ENCODE measurements at regions not wholly inside any gene's neighbourhood (a gene's known extent, or its start where the extent isn't known, plus 50 kb on each side); places are given as distances from the start of the nearest gene placed in this dataset.

DNA sequence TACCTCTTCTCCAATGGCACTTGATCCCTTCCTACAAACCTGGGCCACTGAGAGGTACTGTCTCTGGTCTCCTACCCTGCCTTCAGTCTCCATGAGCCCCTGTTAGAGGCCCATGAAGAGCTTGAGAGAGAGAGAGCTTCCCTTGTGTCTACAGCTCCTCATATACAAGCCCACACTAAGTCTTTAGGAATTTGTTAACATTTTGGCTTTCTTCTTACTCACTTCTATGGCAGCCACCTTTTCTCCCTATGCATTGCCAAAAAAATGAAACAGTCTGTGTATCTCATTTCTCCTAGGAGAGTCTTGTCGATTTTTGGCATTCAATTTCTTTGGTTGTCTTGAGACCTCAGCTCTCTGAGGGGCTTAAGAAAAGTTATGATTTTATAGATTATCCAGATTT, 90.9 kb upstream of the LNX1 start:
- Histone ChIP-seq H2BK120ac (ENCODE audit: low read depth, low read length) (no peak overlapping the region), H2BK5ac (ENCODE audit: low read length) (no peak overlapping the region), H4K5ac (ENCODE audit: low read length) (no peak overlapping the region), H4K8ac (ENCODE audit: low read depth, low read length) (no peak overlapping the region), H3K79me1 (ENCODE audit: low read length) (no peaks in the 10 kb centered on the region), H3K23ac (ENCODE audit: low read length) (no peak overlapping the region), H3K4me2 (ENCODE audit: low read length) (no peak overlapping the region), H3K79me2 (ENCODE audit: control insufficient read depth, insufficient read depth, low read length) (no peaks in the 10 kb centered on the region), H3K27me3 (ENCODE audit: insufficient read depth, low read length, poor library complexity) (no peaks in the 10 kb centered on the region), H3K4me3 (ENCODE audit: low read length) (no peak overlapping the region), H2AK5ac (ENCODE audit: low read length) (no peak overlapping the region), H3K36me3 (ENCODE audit: control insufficient read depth, insufficient read depth, low read length) (no peaks in the 10 kb centered on the region), H3K4me1 (ENCODE audit: control insufficient read depth, low read depth, low read length) (no peaks in the 10 kb centered on the region), H3K18ac (ENCODE audit: low read length) (no peak overlapping the region), H3K4ac (ENCODE audit: low read depth, low read length) (no peak overlapping the region), H3K9ac (ENCODE audit: low read length) (no peak overlapping the region), H3K27ac (ENCODE audit: low read depth, low read length) (no peak overlapping the region), H2BK15ac (replicated peaks; ENCODE audit: low read depth) (no peak overlapping the region), H3K56ac (ENCODE audit: low read length) (no peak overlapping the region)
- no CpG with 5 or more reads among the region's 1 CpG for WGBS (ENCODE audit: extremely low coverage, insufficient coverage, low lambda C conversion rate)
- no peak for DNase-seq

DNA sequence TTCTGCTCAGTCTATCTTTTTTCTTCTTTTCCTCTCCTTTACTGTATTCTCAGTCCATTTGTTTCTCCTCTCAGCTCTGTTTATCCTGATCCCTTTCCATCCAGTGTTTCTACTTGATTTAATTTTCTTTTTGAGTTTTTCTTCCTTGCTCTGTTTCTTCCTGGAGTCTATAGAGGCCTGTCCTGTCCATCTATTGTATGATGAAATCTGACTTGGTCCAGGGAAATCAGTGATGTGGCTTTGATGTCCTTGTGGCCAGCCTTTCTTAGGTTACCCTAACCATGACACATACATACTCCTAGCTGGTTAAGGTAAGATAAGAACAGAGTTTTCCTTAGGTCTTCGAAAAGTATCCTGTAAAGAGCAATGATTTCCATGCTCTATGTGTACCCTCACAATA, 89.3 kb upstream of the LNX1 start:
- Histone ChIP-seq H2BK15ac (replicated peaks; ENCODE audit: low read depth) (no peak overlapping the region), H3K27ac (ENCODE audit: low read depth, low read length) (no peak overlapping the region), H4K5ac (ENCODE audit: low read length) (no peak overlapping the region), H3K4me2 (ENCODE audit: low read length) (no peak overlapping the region), H3K23ac (ENCODE audit: low read length) (no peak overlapping the region), H3K9ac (ENCODE audit: low read length) (no peak overlapping the region), H3K4me1 (ENCODE audit: control insufficient read depth, low read depth, low read length) (no peaks in the 10 kb centered on the region), H3K36me3 (ENCODE audit: control insufficient read depth, insufficient read depth, low read length) (no peaks in the 10 kb centered on the region), H3K27me3 (ENCODE audit: insufficient read depth, low read length, poor library complexity) (no peaks in the 10 kb centered on the region), H3K4ac (ENCODE audit: low read depth, low read length) (no peak overlapping the region), H3K4me3 (ENCODE audit: low read length) (no peak overlapping the region), H3K79me1 (ENCODE audit: low read length) (no peaks in the 10 kb centered on the region), H3K56ac (ENCODE audit: low read length) (no peak overlapping the region), H2BK5ac (ENCODE audit: low read length) (no peak overlapping the region), H2AK5ac (ENCODE audit: low read length) (no peak overlapping the region), H3K79me2 (ENCODE audit: control insufficient read depth, insufficient read depth, low read length) (no peaks in the 10 kb centered on the region), H3K18ac (ENCODE audit: low read length) (no peak overlapping the region), H4K8ac (ENCODE audit: low read depth, low read length) (no peak overlapping the region), H2BK120ac (ENCODE audit: low read depth, low read length) (no peak overlapping the region)
- WGBS (ENCODE audit: extremely low coverage, insufficient coverage, low lambda C conversion rate) = no CpG with 5 or more reads among the region's 1 CpG
- no peak for DNase-seq

DNA sequence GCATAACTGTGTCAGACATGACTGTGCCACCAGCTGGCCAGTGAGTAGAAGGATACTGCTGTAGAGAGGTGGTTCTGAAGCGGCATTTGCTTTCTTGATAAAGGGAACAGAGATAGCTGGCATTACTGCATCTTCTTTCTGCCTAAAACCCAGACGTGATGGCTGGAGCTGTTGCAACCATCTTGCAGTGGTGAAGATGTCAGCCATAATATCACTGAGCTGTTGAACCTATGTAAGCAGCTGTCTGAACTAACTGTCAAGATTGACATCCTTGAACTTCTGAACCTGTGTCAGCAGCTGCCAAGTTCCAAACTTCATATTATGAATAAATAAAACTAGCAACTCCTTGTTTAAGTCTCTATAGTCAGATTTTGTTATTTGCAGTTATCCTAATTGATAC, 88.9 kb upstream of the LNX1 start:
- H3K27ac ChIP-seq (ENCODE audit: low read depth, low read length) = no peak overlapping the region
- no peak overlapping the region for H3K18ac ChIP-seq (ENCODE audit: low read length)
- no peak overlapping the region for H3K4me3 ChIP-seq (ENCODE audit: low read length)
- no peak overlapping the region for H3K4me2 ChIP-seq (ENCODE audit: low read length)
- H3K23ac ChIP-seq (ENCODE audit: low read length) = no peak overlapping the region
- no peak overlapping the region for H3K9ac ChIP-seq (ENCODE audit: low read length)
- DNase-seq = no peak
- no peaks in the 10 kb centered on the region for H3K36me3 ChIP-seq (ENCODE audit: control insufficient read depth, insufficient read depth, low read length)
- H3K4ac ChIP-seq (ENCODE audit: low read depth, low read length) = no peak overlapping the region
- H2BK5ac ChIP-seq (ENCODE audit: low read length) = no peak overlapping the region
- no CpG with 5 or more reads among the region's 2 CpGs for WGBS (ENCODE audit: extremely low coverage, insufficient coverage, low lambda C conversion rate)
- H2AK5ac ChIP-seq (ENCODE audit: low read length) = no peak overlapping the region
- H2BK15ac ChIP-seq (replicated peaks; ENCODE audit: low read depth) = no peak overlapping the region
- H3K56ac ChIP-seq (ENCODE audit: low read length) = no peak overlapping the region
- no peak overlapping the region for H4K8ac ChIP-seq (ENCODE audit: low read depth, low read length)
- H3K79me2 ChIP-seq (ENCODE audit: control insufficient read depth, insufficient read depth, low read length) = no peaks in the 10 kb centered on the region
- H4K5ac ChIP-seq (ENCODE audit: low read length) = no peak overlapping the region
- no peaks in the 10 kb centered on the region for H3K79me1 ChIP-seq (ENCODE audit: low read length)
- no peaks in the 10 kb centered on the region for H3K27me3 ChIP-seq (ENCODE audit: insufficient read depth, low read length, poor library complexity)
- H2BK120ac ChIP-seq (ENCODE audit: low read depth, low read length) = no peak overlapping the region
- H3K4me1 ChIP-seq (ENCODE audit: control insufficient read depth, low read depth, low read length) = no peaks in the 10 kb centered on the region

DNA sequence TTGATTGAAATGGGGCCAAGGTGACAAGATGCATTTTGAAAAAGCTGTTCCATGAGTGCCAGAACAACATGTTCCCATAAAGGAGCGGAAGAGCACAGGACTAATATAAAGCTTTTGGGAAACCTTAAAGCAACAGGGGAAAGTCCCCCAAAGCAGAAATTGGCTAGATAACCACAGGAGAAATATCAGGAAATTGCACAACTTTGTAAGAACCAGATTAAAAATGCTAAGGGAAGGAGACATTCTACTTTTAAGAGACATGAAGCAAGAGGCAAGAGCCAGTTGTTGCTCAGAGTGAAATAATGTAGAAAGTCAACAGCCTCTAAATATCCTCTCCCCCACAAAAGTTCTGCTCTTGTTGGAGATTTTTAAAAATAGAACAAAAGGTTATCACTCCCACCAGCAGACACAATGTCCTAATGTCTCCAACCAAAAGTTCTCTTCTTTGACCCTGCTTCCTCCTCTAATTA, 85.2 kb upstream of the LNX1 start:
- no peak overlapping the region for H3K23ac ChIP-seq (ENCODE audit: low read length)
- WGBS (ENCODE audit: extremely low coverage, insufficient coverage, low lambda C conversion rate) = no CpG with 5 or more reads among the region's 1 CpG
- H3K27ac ChIP-seq (ENCODE audit: low read depth, low read length) = no peak overlapping the region
- H3K27me3 ChIP-seq (ENCODE audit: insufficient read depth, low read length, poor library complexity) = no peaks in the 10 kb centered on the region
- H3K79me1 ChIP-seq (ENCODE audit: low read length) = no peaks in the 10 kb centered on the region
- H4K8ac ChIP-seq (ENCODE audit: low read depth, low read length) = no peak overlapping the region
- no peak overlapping the region for H4K5ac ChIP-seq (ENCODE audit: low read length)
- no peak overlapping the region for H3K4ac ChIP-seq (ENCODE audit: low read depth, low read length)
- H3K79me2 ChIP-seq (ENCODE audit: control insufficient read depth, insufficient read depth, low read length) = no peaks in the 10 kb centered on the region
- no peak overlapping the region for H2AK5ac ChIP-seq (ENCODE audit: low read length)
- no peak overlapping the region for H2BK15ac ChIP-seq (replicated peaks; ENCODE audit: low read depth)
- H2BK5ac ChIP-seq (ENCODE audit: low read length) = no peak overlapping the region
- DNase-seq = no peak
- no peak overlapping the region for H3K4me2 ChIP-seq (ENCODE audit: low read length)
- H3K56ac ChIP-seq (ENCODE audit: low read length) = no peak overlapping the region
- H3K18ac ChIP-seq (ENCODE audit: low read length) = no peak overlapping the region
- H2BK120ac ChIP-seq (ENCODE audit: low read depth, low read length) = no peak overlapping the region
- H3K36me3 ChIP-seq (ENCODE audit: control insufficient read depth, insufficient read depth, low read length) = no peaks in the 10 kb centered on the region
- no peaks in the 10 kb centered on the region for H3K4me1 ChIP-seq (ENCODE audit: control insufficient read depth, low read depth, low read length)
- no peak overlapping the region for H3K9ac ChIP-seq (ENCODE audit: low read length)
- H3K4me3 ChIP-seq (ENCODE audit: low read length) = no peak overlapping the region

DNA sequence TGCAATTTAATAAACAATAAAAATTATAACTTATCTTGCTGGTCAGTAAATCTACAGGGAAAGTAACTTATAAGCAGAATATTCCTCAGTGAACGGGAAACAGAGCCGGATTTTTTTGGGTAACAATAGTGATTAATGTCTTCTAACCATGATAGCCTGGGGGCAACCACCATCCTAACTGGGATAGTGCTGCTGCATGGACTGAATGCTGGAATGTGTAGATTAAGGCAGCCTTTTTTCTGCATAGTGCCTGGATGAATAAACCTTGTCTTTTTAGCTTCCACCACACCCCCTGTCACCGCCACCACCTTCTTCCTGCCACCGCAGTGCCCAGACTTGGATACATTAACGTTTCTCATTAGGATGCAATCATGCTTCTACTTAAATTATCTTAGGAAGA, 83.6 kb upstream of the LNX1 start:
- Histone ChIP-seq H3K79me1 (ENCODE audit: low read length) (no peaks in the 10 kb centered on the region), H4K5ac (ENCODE audit: low read length) (no peak overlapping the region), H3K23ac (ENCODE audit: low read length) (no peak overlapping the region), H3K36me3 (ENCODE audit: control insufficient read depth, insufficient read depth, low read length) (no peaks in the 10 kb centered on the region), H3K27me3 (ENCODE audit: insufficient read depth, low read length, poor library complexity) (no peaks in the 10 kb centered on the region), H3K4me1 (ENCODE audit: control insufficient read depth, low read depth, low read length) (no peaks in the 10 kb centered on the region), H3K79me2 (ENCODE audit: control insufficient read depth, insufficient read depth, low read length) (no peaks in the 10 kb centered on the region), H2AK5ac (ENCODE audit: low read length) (no peak overlapping the region), H4K8ac (ENCODE audit: low read depth, low read length) (no peak overlapping the region), H2BK5ac (ENCODE audit: low read length) (no peak overlapping the region), H3K4me2 (ENCODE audit: low read length) (no peak overlapping the region), H3K9ac (ENCODE audit: low read length) (no peak overlapping the region), H3K4me3 (ENCODE audit: low read length) (no peak overlapping the region), H3K4ac (ENCODE audit: low read depth, low read length) (no peak overlapping the region), H3K27ac (ENCODE audit: low read depth, low read length) (no peak overlapping the region), H2BK120ac (ENCODE audit: low read depth, low read length) (no peak overlapping the region), H3K18ac (ENCODE audit: low read length) (no peak overlapping the region), H2BK15ac (replicated peaks; ENCODE audit: low read depth) (no peak overlapping the region), H3K56ac (ENCODE audit: low read length) (no peak overlapping the region)
- DNase-seq = no peak
- no CpG with 5 or more reads among the region's 5 CpGs for WGBS (ENCODE audit: extremely low coverage, insufficient coverage, low lambda C conversion rate)

DNA sequence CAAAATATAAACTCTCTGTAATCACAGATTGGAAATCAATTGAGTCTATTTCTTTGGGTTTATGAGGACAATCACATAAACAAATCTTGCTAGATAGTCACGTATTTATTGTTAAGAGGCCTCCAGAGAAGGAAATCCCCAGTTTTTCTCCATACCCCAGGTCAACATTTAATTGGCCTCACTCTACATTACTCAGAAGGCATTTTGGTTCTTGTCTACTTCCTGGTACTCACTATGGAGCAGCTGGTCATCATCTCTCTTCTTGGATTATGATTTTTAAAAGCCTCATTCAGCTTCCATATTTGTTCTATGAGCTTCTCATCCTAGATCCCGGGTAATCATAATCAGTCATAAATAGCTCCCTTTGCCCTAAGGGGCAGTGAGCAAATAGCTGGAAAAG, 81.6 kb upstream of the LNX1 start:
- no peak overlapping the region for H2BK15ac ChIP-seq (replicated peaks; ENCODE audit: low read depth)
- H4K5ac ChIP-seq (ENCODE audit: low read length) = no peak overlapping the region
- H3K56ac ChIP-seq (ENCODE audit: low read length) = no peak overlapping the region
- H3K18ac ChIP-seq (ENCODE audit: low read length) = no peak overlapping the region
- H3K4ac ChIP-seq (ENCODE audit: low read depth, low read length) = no peak overlapping the region
- H2AK5ac ChIP-seq (ENCODE audit: low read length) = no peak overlapping the region
- H3K27ac ChIP-seq (ENCODE audit: low read depth, low read length) = no peak overlapping the region
- H4K8ac ChIP-seq (ENCODE audit: low read depth, low read length) = no peak overlapping the region
- DNase-seq = no peak
- H2BK5ac ChIP-seq (ENCODE audit: low read length) = no peak overlapping the region
- H2BK120ac ChIP-seq (ENCODE audit: low read depth, low read length) = no peak overlapping the region
- no peak overlapping the region for H3K4me3 ChIP-seq (ENCODE audit: low read length)
- H3K27me3 ChIP-seq (ENCODE audit: insufficient read depth, low read length, poor library complexity) = no peaks in the 10 kb centered on the region
- H3K23ac ChIP-seq (ENCODE audit: low read length) = no peak overlapping the region
- H3K9ac ChIP-seq (ENCODE audit: low read length) = no peak overlapping the region
- H3K4me1 ChIP-seq (ENCODE audit: control insufficient read depth, low read depth, low read length) = no peaks in the 10 kb centered on the region
- no CpG with 5 or more reads among the region's 2 CpGs for WGBS (ENCODE audit: extremely low coverage, insufficient coverage, low lambda C conversion rate)
- no peak overlapping the region for H3K4me2 ChIP-seq (ENCODE audit: low read length)
- no peaks in the 10 kb centered on the region for H3K79me2 ChIP-seq (ENCODE audit: control insufficient read depth, insufficient read depth, low read length)
- no peaks in the 10 kb centered on the region for H3K36me3 ChIP-seq (ENCODE audit: control insufficient read depth, insufficient read depth, low read length)
- H3K79me1 ChIP-seq (ENCODE audit: low read length) = no peaks in the 10 kb centered on the region
